HUES6 (cell line): ENCODE measurements at regions not wholly inside any gene's neighbourhood (a gene's known extent, or its start where the extent isn't known, plus 50 kb on each side); places are given as distances from the start of the nearest gene placed in this dataset.

Experiments used
- H3K27ac ChIP-seq: 2 replicates; pipeline ENCODE4 v1.7.0; 2013; ENCODE audit warnings: low read depth, mild to moderate bottlenecking, low read length, inconsistent platforms
- H3K27me3 ChIP-seq: 2 replicates; pipeline ENCODE4 v1.6.1; 2013; ENCODE audit warnings: low read length; ENCODE audit not compliant: control insufficient read depth, insufficient read depth
- H3K36me3 ChIP-seq: 2 replicates; pipeline ENCODE4 v1.6.1; 2013; ENCODE audit warnings: low read length; ENCODE audit not compliant: control insufficient read depth, insufficient read depth
- H3K4me1 ChIP-seq: 2 replicates; pipeline ENCODE4 v1.6.1; 2013; ENCODE audit warnings: low read length; ENCODE audit not compliant: control insufficient read depth, insufficient read depth
- H3K4me3 ChIP-seq: 2 replicates; pipeline ENCODE4 v1.5.1; 2013; ENCODE audit warnings: low read depth, low read length
- H3K9ac ChIP-seq: one replicate; pipeline ENCODE4 v1.6.1; 2013; ENCODE audit warnings: mild to moderate bottlenecking, low read length
- H3K9me3 ChIP-seq: 2 replicates; pipeline ENCODE4 v1.6.1; 2013; ENCODE audit warnings: low read depth, low read length; ENCODE audit not compliant: control insufficient read depth, insufficient read depth

DNA sequence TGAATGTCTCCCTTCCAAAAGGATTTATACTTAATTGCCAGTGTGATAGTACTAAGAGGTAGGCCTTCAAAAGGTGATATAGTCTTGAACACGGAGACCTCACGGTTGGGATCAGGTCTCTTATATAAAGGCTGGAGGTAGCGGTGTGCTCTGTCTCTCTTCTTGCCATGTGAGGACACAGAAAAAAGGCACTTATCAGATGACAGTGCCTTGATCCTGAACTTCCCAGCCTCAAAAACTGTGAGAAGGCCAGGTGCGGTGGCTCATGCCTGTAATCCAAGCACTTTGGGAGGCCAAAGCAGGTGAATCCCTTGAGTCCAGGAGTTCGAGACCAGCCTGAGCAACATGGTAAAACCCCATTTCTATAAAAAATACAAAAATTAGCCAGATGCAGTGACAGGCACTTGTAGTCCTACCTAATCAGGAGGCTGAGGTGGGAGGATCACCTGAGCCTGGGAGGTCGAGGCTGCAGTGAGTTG is 108.9 kb upstream of the TOP3B start:
- Histone ChIP-seq H3K36me3 (no peaks in the 10 kb centered on the region), H3K27ac (no peak overlapping the region), H3K4me3 (no peak overlapping the region), H3K9me3 (no peaks in the 10 kb centered on the region), H3K9ac (no peak overlapping the region), H3K4me1 (no peaks in the 10 kb centered on the region), H3K27me3 (peaks cover 100% of the 10 kb centered on the region)

- no peaks in the 10 kb centered on the region for H3K36me3 ChIP-seq
- peaks cover 100% of the 10 kb centered on the region for H3K27me3 ChIP-seq
- no peak overlapping the region for H3K27ac ChIP-seq
- no peaks in the 10 kb centered on the region for H3K9me3 ChIP-seq
- H3K9ac ChIP-seq: no peak overlapping the region
- no peak overlapping the region for H3K4me3 ChIP-seq
- no peaks in the 10 kb centered on the region for H3K4me1 ChIP-seq
Measured at GRCh38 chr22:22090650-22091399, 108.2 kb upstream of the TOP3B start.

GRCh38 chr22:22089459-22090308 is 107.1 kb upstream of the TOP3B start:
- Histone ChIP-seq H3K27me3 (peaks cover 100% of the 10 kb centered on the region), H3K9ac (no peak overlapping the region), H3K4me1 (no peaks in the 10 kb centered on the region), H3K4me3 (no peak overlapping the region), H3K27ac (no peak overlapping the region), H3K9me3 (no peaks in the 10 kb centered on the region), H3K36me3 (no peaks in the 10 kb centered on the region)

DNA sequence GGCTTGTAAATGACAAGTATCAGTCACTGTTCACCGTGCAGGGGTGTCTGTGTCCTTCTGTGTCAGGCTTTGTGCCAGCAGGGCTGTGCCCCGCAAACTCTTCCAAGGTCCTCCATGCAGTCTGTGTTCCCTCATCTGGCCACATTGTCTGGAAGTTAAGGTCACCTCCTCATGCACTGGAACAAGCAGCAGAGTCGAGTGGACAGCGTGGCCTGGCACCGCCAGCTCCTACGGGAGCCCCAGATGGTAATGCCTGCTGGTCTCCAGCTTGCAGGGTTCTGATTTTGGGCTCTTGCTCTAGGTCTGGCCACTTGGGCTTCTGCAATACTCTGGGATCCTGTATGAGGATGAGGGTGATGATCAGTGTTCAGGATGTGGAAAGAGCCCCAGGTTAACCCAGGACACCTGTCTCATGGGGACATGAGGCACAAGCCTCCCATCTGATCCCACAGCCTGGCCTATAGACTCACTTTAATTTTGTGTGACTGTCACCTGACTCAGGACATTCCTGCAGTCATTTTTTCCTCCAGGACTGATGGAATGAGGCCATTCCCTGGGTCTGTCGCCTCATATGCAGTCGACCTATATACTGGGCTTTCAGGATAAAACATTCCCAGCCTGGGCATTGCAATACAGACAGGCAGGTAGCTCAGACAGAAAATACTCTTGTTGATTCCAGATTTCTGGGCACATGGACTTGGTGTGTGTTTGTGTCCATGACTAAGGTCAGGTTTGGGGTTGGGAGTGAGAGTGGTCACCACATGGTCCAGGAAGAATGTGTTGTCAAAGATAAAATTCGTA is 106.3 kb upstream of the TOP3B start:
- no peak overlapping the region for H3K4me3 ChIP-seq
- peaks cover 100% of the 10 kb centered on the region for H3K27me3 ChIP-seq

GRCh38 chr22:22087854-22088657 is 105.5 kb upstream of the TOP3B start:
- Histone ChIP-seq H3K36me3 (no peaks in the 10 kb centered on the region), H3K4me1 (no peaks in the 10 kb centered on the region), H3K4me3 (no peak overlapping the region), H3K27ac (no peak overlapping the region), H3K9ac (no peak overlapping the region), H3K9me3 (no peaks in the 10 kb centered on the region), H3K27me3 (peaks cover 100% of the 10 kb centered on the region)

More for the DNA sequence above, 106.3 kb upstream of the TOP3B start:
- no peaks in the 10 kb centered on the region for H3K36me3 ChIP-seq
- no peak overlapping the region for H3K27ac ChIP-seq
- no peaks in the 10 kb centered on the region for H3K9me3 ChIP-seq
- H3K9ac ChIP-seq: no peak overlapping the region
- H3K4me1 ChIP-seq: no peaks in the 10 kb centered on the region

DNA sequence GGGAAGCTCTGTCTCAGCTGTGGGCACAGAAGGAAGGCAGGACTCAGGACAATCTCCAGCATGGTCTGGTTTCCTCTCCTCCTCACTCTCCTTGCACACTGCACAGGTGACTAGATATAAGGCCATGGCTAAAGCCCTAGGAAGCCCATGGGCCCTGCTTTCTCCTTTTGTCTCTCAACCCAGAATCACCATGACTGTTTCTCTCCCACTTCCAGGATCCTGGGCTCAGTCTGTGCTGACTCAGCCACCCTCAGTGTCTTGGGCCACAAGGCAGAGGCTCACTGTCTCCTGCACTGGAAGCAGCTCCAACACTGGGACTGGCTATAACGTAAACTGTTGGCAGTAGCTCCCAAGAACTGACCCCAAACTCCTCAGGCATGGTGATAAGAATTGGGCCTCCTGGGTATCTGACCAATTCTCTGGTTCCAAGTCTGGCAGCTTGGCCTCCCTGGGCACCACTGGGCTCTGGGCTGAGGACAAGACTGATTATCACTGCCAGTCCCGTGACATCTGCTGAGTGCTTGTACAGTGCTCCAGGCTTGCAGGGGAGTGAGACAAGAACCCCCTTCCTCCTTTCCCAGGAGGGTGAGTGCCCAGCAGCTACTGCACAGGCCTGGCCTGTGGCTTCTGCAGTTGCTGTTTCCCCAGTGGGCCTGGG is 104.0 kb upstream of the TOP3B start:
- Histone ChIP-seq H3K27me3 (peaks cover 100% of the 10 kb centered on the region), H3K4me1 (no peaks in the 10 kb centered on the region), H3K9ac (no peak overlapping the region), H3K27ac (no peak overlapping the region), H3K36me3 (no peaks in the 10 kb centered on the region), H3K9me3 (no peaks in the 10 kb centered on the region), H3K4me3 (no peak overlapping the region)

- Histone ChIP-seq H3K9me3 (no peaks in the 10 kb centered on the region), H3K27ac (no peak overlapping the region), H3K4me1 (no peaks in the 10 kb centered on the region), H3K9ac (no peak overlapping the region), H3K36me3 (no peaks in the 10 kb centered on the region), H3K4me3 (no peak overlapping the region), H3K27me3 (peaks cover 100% of the 10 kb centered on the region)
Measured at GRCh38 chr22:22085702-22086500, 103.3 kb upstream of the TOP3B start.

DNA sequence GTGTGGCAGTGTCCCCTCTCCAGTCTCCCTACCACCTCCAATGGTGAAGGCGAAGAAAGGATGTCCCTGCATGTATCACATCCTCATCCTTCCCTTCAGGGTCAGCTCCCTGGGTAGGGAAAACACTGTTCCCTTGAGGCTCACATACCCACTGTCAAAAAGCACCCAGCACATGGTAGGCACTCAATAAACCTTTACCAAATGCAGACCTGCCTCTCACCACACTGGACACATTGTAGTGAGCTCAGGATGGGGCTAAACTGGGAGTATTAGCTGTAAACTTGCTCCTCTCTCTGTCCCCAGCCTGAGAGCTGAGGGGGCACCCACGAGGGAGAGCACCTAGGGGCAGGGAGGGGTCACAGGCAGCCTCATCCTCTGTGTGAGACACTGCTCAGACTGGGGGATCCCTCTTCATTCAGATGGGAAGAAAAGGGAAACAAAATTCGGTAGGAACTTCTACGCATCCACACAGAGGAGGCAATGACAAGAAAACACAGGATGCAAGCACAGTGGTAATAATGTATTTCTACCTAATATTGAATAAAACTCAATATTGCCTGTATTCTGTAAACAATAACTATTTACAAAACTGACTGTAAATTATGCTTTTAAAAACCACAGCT is 101.6 kb upstream of the TOP3B start:
- Histone ChIP-seq H3K9me3 (no peaks in the 10 kb centered on the region), H3K36me3 (no peaks in the 10 kb centered on the region), H3K4me1 (no peaks in the 10 kb centered on the region), H3K9ac (no peak overlapping the region), H3K27me3 (peaks cover 100% of the 10 kb centered on the region), H3K4me3 (no peak overlapping the region), H3K27ac (no peak overlapping the region)

GRCh38 chr22:22082960-22083359 is 100.4 kb upstream of the TOP3B start:
- Histone ChIP-seq H3K4me3 (no peak overlapping the region), H3K9ac (no peak overlapping the region), H3K27ac (no peak overlapping the region), H3K9me3 (no peaks in the 10 kb centered on the region), H3K4me1 (no peaks in the 10 kb centered on the region), H3K36me3 (no peaks in the 10 kb centered on the region), H3K27me3 (peaks cover 100% of the 10 kb centered on the region)
